Activated naive CD4-positive, alpha-beta T cell treated with anti-CD3 and anti-CD28 coated beads, Interleukin-2, amount 50 U/mL, for 72 hours (primary cell): ENCODE measurements at regions not wholly inside any gene's neighbourhood (a gene's known extent, or its start where the extent isn't known, plus 50 kb on each side); places are given as distances from the start of the nearest gene placed in this dataset.

Experiments
- ATAC-seq, 2 donors: fragments of 150-1000 bp; cut with Tn5 transposase; 2 replicates each; pipeline ENCODE4 v1.10.0; 2021; ENCODE audit warnings: mild to moderate bottlenecking in 2 of 2, moderate library complexity in 2 of 2
- DNase-seq, 2 donors: peaks; one replicate each; pipeline ENCODE4 v3.0.0; 2021 to 2022; ENCODE audit warnings: low spot score in 2 of 2
- H3K27ac Mint-ChIP-seq, 2 donors: one replicate each; pipeline ENCODE4 v1.8.0; 2022; ENCODE audit warnings: mild to moderate bottlenecking in 2 of 2, mixed read lengths in 2 of 2
- H3K36me3 Mint-ChIP-seq, 2 donors: one replicate each; pipeline ENCODE4 v1.8.0; 2022; ENCODE audit warnings: mixed read lengths in 2 of 2
- H3K9me3 Mint-ChIP-seq, 2 donors: one replicate each; pipeline ENCODE4 v1.8.0; 2022; ENCODE audit warnings: mixed read lengths in 2 of 2

- DNase-seq (no peak), ATAC-seq (no peak)
- H3K9me3 Mint-ChIP-seq: no peaks in the 10 kb centered on the region
- H3K27ac Mint-ChIP-seq: no peak overlapping the region
- no peaks in the 10 kb centered on the region for H3K36me3 Mint-ChIP-seq
Measured at GRCh38 chr9:70478963-70479641, 64.6 kb upstream of the KLF9 start.

GRCh38 chr9:70477907-70478480 lies 63.5 kb upstream of the KLF9 start:
- H3K9me3 Mint-ChIP-seq: no peaks in the 10 kb centered on the region
- DNase-seq (no peak), ATAC-seq (no peak)
- H3K27ac Mint-ChIP-seq: no peak overlapping the region
- H3K36me3 Mint-ChIP-seq: no peaks in the 10 kb centered on the region

- DNase-seq (no peak), ATAC-seq (no peak)
- Mint-ChIP-seq H3K9me3 (no peaks in the 10 kb centered on the region), H3K27ac (no peak overlapping the region), H3K36me3 (no peaks in the 10 kb centered on the region)
Measured at GRCh38 chr9:70477146-70477745, 62.8 kb upstream of the KLF9 start.

- DNase-seq (no peak), ATAC-seq (no peak)
- no peaks in the 10 kb centered on the region for H3K36me3 Mint-ChIP-seq
- H3K27ac Mint-ChIP-seq: no peak overlapping the region
- H3K9me3 Mint-ChIP-seq: no peaks in the 10 kb centered on the region
Measured at GRCh38 chr9:70475211-70475610, 60.8 kb upstream of the KLF9 start.

- ATAC-seq (no peak), DNase-seq (no peak)
- H3K36me3 Mint-ChIP-seq: no peaks in the 10 kb centered on the region
- H3K9me3 Mint-ChIP-seq: no peaks in the 10 kb centered on the region
- no peak overlapping the region for H3K27ac Mint-ChIP-seq
Measured at GRCh38 chr9:70474413-70474812, 60.0 kb upstream of the KLF9 start.

GRCh38 chr9:70472268-70473249 lies 58.1 kb upstream of the KLF9 start:
- H3K36me3 Mint-ChIP-seq: no peaks in the 10 kb centered on the region
- DNase-seq (no peak), ATAC-seq (no peak)
- H3K27ac Mint-ChIP-seq: no peak overlapping the region
- H3K9me3 Mint-ChIP-seq: no peaks in the 10 kb centered on the region

GRCh38 chr9:70470050-70471015 lies 55.9 kb upstream of the KLF9 start:
- Mint-ChIP-seq H3K9me3 (no peaks in the 10 kb centered on the region), H3K27ac (peak overlapping the region in 1 of 2 donors; percentile 39), H3K36me3 (no peaks in the 10 kb centered on the region)
- ATAC-seq: no peak
- no peak for DNase-seq

- H3K36me3 Mint-ChIP-seq: no peaks in the 10 kb centered on the region
- H3K9me3 Mint-ChIP-seq: no peaks in the 10 kb centered on the region
- no peak for ATAC-seq
- no peak for DNase-seq
- peak overlapping the region in 1 of 2 donors; percentile 45 for H3K27ac Mint-ChIP-seq
Measured at GRCh38 chr9:70468291-70468690, 53.8 kb upstream of the KLF9 start.

- no peaks in the 10 kb centered on the region for H3K36me3 Mint-ChIP-seq
- H3K9me3 Mint-ChIP-seq: no peaks in the 10 kb centered on the region
- H3K27ac Mint-ChIP-seq: peak overlapping the region; percentile 25 to 88
- ATAC-seq (peak; percentile 92 to 96), DNase-seq (peak; percentile 51 to 57)
Measured at GRCh38 chr9:70466976-70467561, 52.6 kb upstream of the KLF9 start.

GRCh38 chr9:70465904-70466303 lies 51.4 kb upstream of the KLF9 start:
- no peaks in the 10 kb centered on the region for H3K9me3 Mint-ChIP-seq
- DNase-seq (no peak), ATAC-seq (no peak)
- peak overlapping the region; percentile 8 to 79 for H3K27ac Mint-ChIP-seq
- no peaks in the 10 kb centered on the region for H3K36me3 Mint-ChIP-seq

GRCh38 chr9:70465398-70465797 lies 50.9 kb upstream of the KLF9 start:
- Mint-ChIP-seq H3K9me3 (no peaks in the 10 kb centered on the region), H3K36me3 (no peaks in the 10 kb centered on the region), H3K27ac (peak overlapping the region; percentile 8 to 79)
- DNase-seq (no peak), ATAC-seq (no peak)
